ENCODE measurements at regions not wholly inside any gene's neighbourhood (a gene's known extent, or its start where the extent isn't known, plus 50 kb on each side); places are given as distances from the start of the nearest gene placed in this dataset.
"Not testable (repeated sequence)": the region's sequence is repeated elsewhere in the genome, so short reads cannot be mapped to it uniquely, and the experiment has no call there.

DNA sequence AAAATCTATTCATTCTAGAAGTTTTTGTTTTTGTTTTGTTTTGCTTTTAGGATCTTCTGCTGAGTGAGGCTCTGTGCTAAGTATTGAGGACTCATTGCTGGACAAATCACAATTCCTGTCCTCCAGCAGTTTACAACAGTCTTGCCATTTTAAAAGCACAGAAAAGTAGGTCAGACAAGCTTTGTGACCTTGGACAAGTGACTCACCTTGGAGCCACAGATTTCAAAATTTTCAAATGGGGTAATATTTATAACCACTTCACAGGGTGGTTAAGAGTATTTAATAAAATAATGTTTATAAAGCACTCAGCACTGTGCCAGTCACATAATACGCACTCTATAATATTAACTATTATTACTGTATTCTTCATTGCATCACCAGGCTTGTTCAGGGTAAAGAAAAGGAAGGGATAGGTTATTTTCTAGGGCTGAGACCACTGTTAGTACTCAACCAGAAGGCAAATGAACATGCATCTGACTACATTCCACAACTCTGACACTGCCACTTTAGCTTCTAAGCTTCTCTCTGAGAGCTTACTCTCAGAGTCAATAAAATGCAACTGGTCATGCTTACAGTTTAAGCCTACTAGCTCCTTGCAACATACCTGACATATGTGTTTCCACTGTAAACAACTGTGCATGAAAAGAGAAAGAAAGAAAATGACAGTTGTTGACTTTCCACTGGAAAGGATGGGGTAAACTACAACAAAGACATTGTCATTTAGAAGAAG lies 63.2 kb upstream of the FIBIN start:
- DNase-seq (ENCODE audit: low read depth), result no peak
- ChIA-PET POLR2A (interaction anchor here (1.3 kb wide), 1 partner anchor 17 kb away, joined by 3 read pairs; no protein-coding TSS in a partner anchor), CTCF (interaction anchor here (0.8 to 1.0 kb wide), 3 partner anchors 13 to 227 kb away, joined by 3 to 4 read pairs (median 4); no protein-coding TSS in a partner anchor)
- no peaks in the 10 kb centered on the region for H3K27me3 ChIP-seq (ENCODE audit: control insufficient read depth, insufficient read depth, low read length)
- H3K36me3 ChIP-seq (ENCODE audit: control insufficient read depth, insufficient read depth, low read length), result no peaks in the 10 kb centered on the region
- H3K4me3 ChIP-seq (ENCODE audit: low read depth, low read length), result no peak overlapping the region
- TF ChIP-seq, protein P1, sequence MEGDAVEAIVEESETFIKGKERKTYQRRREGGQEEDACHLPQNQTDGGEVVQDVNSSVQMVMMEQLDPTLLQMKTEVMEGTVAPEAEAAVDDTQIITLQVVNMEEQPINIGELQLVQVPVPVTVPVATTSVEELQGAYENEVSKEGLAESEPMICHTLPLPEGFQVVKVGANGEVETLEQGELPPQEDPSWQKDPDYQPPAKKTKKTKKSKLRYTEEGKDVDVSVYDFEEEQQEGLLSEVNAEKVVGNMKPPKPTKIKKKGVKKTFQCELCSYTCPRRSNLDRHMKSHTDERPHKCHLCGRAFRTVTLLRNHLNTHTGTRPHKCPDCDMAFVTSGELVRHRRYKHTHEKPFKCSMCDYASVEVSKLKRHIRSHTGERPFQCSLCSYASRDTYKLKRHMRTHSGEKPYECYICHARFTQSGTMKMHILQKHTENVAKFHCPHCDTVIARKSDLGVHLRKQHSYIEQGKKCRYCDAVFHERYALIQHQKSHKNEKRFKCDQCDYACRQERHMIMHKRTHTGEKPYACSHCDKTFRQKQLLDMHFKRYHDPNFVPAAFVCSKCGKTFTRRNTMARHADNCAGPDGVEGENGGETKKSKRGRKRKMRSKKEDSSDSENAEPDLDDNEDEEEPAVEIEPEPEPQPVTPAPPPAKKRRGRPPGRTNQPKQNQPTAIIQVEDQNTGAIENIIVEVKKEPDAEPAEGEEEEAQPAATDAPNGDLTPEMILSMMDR (IDR thresholded peaks at IDR 0.05; ENCODE audit: insufficient read depth, low read depth, low read length), result no peak

DNA sequence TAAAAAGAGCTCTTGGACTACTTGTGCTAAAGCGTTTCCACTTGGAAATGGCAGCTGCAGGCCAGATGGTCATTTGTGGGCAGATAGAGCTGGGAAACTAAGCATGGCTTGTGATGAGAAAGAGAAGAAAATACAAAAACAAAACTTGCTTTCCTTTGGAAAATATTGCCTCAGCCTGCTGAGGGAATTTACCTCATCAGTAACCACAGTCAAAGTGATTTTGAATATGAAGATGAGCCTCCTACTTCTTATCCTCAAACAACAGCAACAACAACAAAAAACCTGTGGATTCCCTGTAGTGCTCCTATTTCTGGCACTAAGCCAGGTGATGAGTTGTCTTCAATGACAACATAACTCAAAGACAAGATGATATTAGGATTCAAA lies 62.7 kb upstream of the FIBIN start:
- Histone ChIP-seq H3K27me3 (ENCODE audit: control insufficient read depth, insufficient read depth, low read length) (no peaks in the 10 kb centered on the region), H3K36me3 (ENCODE audit: control insufficient read depth, insufficient read depth, low read length) (no peaks in the 10 kb centered on the region), H3K4me3 (ENCODE audit: low read depth, low read length) (no peak overlapping the region)
- ChIA-PET CTCF (interaction anchor here (0.8 to 1.0 kb wide), 3 partner anchors 13 to 227 kb away, joined by 3 to 4 read pairs (median 4); no protein-coding TSS in a partner anchor), POLR2A (interaction anchor here (1.3 kb wide), 1 partner anchor 16 kb away, joined by 3 read pairs; no protein-coding TSS in a partner anchor)
- DNase-seq (ENCODE audit: low read depth), result peak; percentile 70
- TF ChIP-seq, protein P1 (IDR thresholded peaks at IDR 0.05; ENCODE audit: insufficient read depth, low read depth, low read length), result no peak

DNA sequence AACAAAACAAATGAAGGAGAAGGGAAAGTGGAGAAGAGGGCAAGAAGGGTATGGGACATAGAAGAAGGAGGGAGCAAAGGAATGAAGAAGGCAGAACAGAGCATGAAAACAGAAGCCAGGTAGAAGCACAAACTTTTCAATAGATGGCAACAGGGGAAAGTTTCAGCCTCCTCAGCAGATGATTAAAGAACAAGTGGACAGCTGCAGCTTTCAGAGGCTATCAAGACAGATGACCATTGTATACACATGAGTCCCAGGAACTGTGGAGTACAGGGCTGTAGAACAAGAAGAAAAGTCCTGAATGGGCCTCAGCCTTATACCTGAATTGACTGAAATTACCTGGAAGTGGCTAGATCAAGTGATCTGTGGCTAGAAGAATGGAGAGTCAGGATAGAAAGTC lies 62.0 kb upstream of the FIBIN start:
- ChIA-PET POLR2A (no interaction called here), CTCF (interaction anchor here (0.7 kb wide), 1 partner anchor 13 kb away, joined by 3 read pairs; no protein-coding TSS in a partner anchor)
- TF ChIP-seq, protein P1 (IDR thresholded peaks at IDR 0.05; ENCODE audit: insufficient read depth, low read depth, low read length), result no peak
- Histone ChIP-seq H3K36me3 (ENCODE audit: control insufficient read depth, insufficient read depth, low read length) (no peaks in the 10 kb centered on the region), H3K27me3 (ENCODE audit: control insufficient read depth, insufficient read depth, low read length) (no peaks in the 10 kb centered on the region), H3K4me3 (ENCODE audit: low read depth, low read length) (no peak overlapping the region)
- no peak for DNase-seq (ENCODE audit: low read depth)

DNA sequence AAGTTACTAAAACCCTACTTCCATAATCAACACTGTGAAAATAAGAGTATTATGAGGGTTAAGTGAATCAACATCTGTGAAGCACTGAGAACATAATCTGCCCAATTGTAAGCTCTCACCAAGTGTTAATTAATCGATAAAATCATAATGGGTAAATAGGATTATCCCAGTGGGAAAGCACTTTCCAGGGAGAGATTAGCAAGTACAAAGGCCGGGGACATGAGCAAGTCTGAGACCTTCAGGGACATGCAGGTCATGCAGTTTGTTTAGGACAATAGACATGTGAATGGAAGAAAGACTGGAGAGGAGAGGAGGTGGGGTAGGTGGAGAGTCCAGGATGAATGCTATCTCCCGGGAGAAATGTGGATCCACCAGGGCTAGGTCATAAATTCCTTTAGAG lies 57.8 kb upstream of the FIBIN start:
- H3K36me3 ChIP-seq (ENCODE audit: control insufficient read depth, insufficient read depth, low read length), result no peaks in the 10 kb centered on the region
- TF ChIP-seq, protein P1 (IDR thresholded peaks at IDR 0.05; ENCODE audit: insufficient read depth, low read depth, low read length), result no peak
- POLR2A ChIA-PET, result no interaction called here
- CTCF ChIA-PET, result interaction anchor here (1.3 kb wide), 1 partner anchor 10 kb away, joined by 3 read pairs; no protein-coding TSS in a partner anchor
- no peak overlapping the region for H3K4me3 ChIP-seq (ENCODE audit: low read depth, low read length)
- 0 out of 2 replicates have a peak, but pooled peaks cover 1% of the 10 kb centered on the region for H3K27me3 ChIP-seq (ENCODE audit: control insufficient read depth, insufficient read depth, low read length)
- DNase-seq (ENCODE audit: low read depth), result no peak

DNA sequence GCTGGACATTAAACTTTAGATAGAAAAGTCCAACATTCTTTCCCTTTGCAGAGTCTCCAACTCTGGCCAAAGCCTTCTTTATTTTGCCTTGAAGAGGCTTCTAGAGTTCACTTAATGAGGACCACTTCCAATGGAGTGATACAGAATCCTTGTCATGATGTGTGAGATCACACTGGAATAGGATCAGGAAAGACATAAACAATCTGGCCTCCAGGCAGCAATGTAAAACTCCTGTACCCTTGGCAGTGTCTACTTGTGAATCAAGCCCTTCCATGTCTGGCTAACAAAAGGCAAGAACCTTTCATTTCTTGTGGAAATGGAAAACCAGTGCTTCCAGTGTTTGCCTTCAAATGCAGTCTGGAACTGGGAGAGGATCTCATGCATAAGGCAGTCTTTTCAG lies 56.5 kb upstream of the FIBIN start:
- CTCF ChIA-PET, result interaction anchor here (0.5 to 1.3 kb wide), 2 partner anchors 8 to 39 kb away, joined by 3 read pairs; no protein-coding TSS in a partner anchor

DNA sequence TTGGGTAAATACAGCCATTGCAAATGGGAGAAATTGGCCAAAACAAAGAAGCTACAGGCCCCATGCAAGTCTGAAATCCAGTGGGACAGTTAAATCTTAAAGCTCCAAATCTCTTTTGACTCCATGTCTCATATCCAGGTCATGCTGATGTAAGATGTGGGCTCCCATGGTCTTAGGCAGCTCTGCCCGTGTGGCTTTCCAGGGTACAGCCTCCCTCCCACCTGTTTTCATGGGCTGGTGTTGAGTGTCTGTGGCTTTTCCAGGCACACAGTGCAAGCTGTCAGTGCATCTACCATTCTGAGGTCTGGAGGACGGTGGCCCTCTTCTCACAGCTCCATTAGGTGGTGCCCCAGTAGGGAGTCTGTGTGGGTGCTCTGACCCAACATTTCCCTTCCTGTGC lies 53.4 kb upstream of the FIBIN start:
- DNase-seq (ENCODE audit: low read depth); POLR2A ChIA-PET; H3K4me3 ChIP-seq (ENCODE audit: low read depth, low read length); H3K27me3 ChIP-seq (ENCODE audit: control insufficient read depth, insufficient read depth, low read length); H3K36me3 ChIP-seq (ENCODE audit: control insufficient read depth, insufficient read depth, low read length): not testable (repeated sequence)
- CTCF ChIA-PET, result interaction anchor here (1.2 kb wide), 1 partner anchor 11 kb away, joined by 3 read pairs; no protein-coding TSS in a partner anchor

More for the DNA sequence above, 56.5 kb upstream of the FIBIN start:
- DNase-seq (ENCODE audit: low read depth), result no peak
- TF ChIP-seq, protein P1 (IDR thresholded peaks at IDR 0.05; ENCODE audit: insufficient read depth, low read depth, low read length), result no peak
- POLR2A ChIA-PET, result no interaction called here
- H3K27me3 ChIP-seq (ENCODE audit: control insufficient read depth, insufficient read depth, low read length), result 0 out of 2 replicates have a peak, but pooled peaks cover 1% of the 10 kb centered on the region
- no peak overlapping the region for H3K4me3 ChIP-seq (ENCODE audit: low read depth, low read length)
- H3K36me3 ChIP-seq (ENCODE audit: control insufficient read depth, insufficient read depth, low read length), result no peaks in the 10 kb centered on the region

All from BJ (cell line).